ENCODE measurements at regions not wholly inside any gene's neighbourhood (a gene's known extent, or its start where the extent isn't known, plus 50 kb on each side); places are given as distances from the start of the nearest gene placed in this dataset.

GRCh38 chr3:135513106-135514059 lies 452.1 kb upstream of the PPP2R3A start:
- Histone ChIP-seq H3K27me3 (no peaks in the 10 kb centered on the region), H3K4me3 (no peak overlapping the region), H3K4me1 (no peaks in the 10 kb centered on the region), H3K9me3 (no peaks in the 10 kb centered on the region), H3K36me3 (no peaks in the 10 kb centered on the region), H3K27ac (no peak overlapping the region)
- TF ChIP-seq POLR2A (IDR thresholded peaks at IDR 0.05) (no peak), CTCF (IDR thresholded peaks at IDR 0.05) (no peak)
- no peak for DNase-seq
- intact Hi-C loops (cut with DNase I; ENCODE audit: low total_unique reads): no loop called here

- Histone ChIP-seq H3K27me3 (no peaks in the 10 kb centered on the region), H3K36me3 (no peaks in the 10 kb centered on the region), H3K4me3 (no peak overlapping the region), H3K27ac (no peak overlapping the region), H3K9me3 (no peaks in the 10 kb centered on the region), H3K4me1 (no peaks in the 10 kb centered on the region)
- DNase-seq: no peak
- no peak for TF ChIP-seq POLR2A (IDR thresholded peaks at IDR 0.05)
- TF ChIP-seq CTCF (IDR thresholded peaks at IDR 0.05): no peak
- intact Hi-C loops (cut with DNase I; ENCODE audit: low total_unique reads): no loop called here
Observed at GRCh38 chr3:135514060-135514448, 451.5 kb upstream of the PPP2R3A start.

DNA sequence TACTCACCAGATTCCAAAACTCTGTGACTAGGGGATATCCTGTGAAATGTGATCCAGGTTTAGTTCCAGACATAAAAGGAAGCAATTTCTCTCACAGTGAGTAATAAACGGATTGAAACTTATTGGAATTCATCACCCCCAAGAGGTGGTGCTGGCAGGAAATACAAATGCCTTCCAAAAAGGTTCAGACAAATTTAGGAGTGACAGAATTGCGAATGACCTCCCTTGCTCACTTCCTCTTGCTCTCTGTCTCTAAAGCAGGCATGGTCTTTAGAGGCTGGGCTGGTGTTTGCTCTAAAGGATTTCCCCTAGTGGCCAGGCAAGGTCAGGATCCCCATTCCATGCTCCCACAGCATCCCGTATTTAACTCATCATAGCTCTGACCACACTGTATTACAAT lies 449.4 kb upstream of the PPP2R3A start:
- no peak for TF ChIP-seq CTCF (IDR thresholded peaks at IDR 0.05)
- no peak for TF ChIP-seq POLR2A (IDR thresholded peaks at IDR 0.05)
- H3K9me3 ChIP-seq: no peaks in the 10 kb centered on the region
- no peaks in the 10 kb centered on the region for H3K36me3 ChIP-seq
- intact Hi-C loops (cut with DNase I; ENCODE audit: low total_unique reads): no loop called here
- H3K27me3 ChIP-seq: no peaks in the 10 kb centered on the region
- no peak overlapping the region for H3K27ac ChIP-seq
- no peak for DNase-seq
- no peaks in the 10 kb centered on the region for H3K4me1 ChIP-seq
- H3K4me3 ChIP-seq: no peak overlapping the region

DNA sequence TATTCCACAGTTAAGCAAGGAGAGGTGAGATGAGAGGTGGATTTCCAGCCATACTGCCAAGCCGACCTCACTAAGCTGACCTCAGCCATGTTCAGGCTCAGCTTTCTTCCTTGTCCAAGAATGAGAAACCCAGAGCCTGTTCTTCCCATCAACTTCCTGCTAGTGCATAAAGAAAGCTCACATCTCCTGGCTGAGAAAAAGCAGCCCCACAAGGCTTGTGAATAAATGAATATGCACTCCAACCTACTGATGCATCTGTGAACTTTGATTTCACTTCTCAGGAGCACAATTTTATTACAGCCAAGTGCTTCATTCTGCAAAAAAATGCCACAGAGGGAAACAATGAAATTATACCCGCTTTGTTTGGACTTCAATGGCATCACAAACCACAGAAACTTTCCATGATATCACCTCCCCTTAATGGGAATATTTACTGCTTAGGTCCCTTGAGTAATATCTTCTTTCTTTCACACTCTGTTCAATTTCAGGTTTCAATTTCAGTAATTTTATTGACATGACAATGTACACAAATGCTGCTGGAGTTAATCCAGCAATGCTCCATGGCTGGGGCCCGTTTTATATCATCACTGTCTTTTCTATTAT lies 437.0 kb upstream of the PPP2R3A start:
- TF ChIP-seq CTCF (IDR thresholded peaks at IDR 0.05) (no peak), POLR2A (IDR thresholded peaks at IDR 0.05) (no peak)
- DNase-seq: no peak
- intact Hi-C loops (cut with DNase I; ENCODE audit: low total_unique reads): no loop called here
- H3K36me3 ChIP-seq: no peaks in the 10 kb centered on the region
- no peak overlapping the region for H3K4me3 ChIP-seq
- H3K27me3 ChIP-seq: no peaks in the 10 kb centered on the region
- H3K27ac ChIP-seq: no peak overlapping the region
- no peaks in the 10 kb centered on the region for H3K4me1 ChIP-seq
- H3K9me3 ChIP-seq: no peaks in the 10 kb centered on the region

DNA sequence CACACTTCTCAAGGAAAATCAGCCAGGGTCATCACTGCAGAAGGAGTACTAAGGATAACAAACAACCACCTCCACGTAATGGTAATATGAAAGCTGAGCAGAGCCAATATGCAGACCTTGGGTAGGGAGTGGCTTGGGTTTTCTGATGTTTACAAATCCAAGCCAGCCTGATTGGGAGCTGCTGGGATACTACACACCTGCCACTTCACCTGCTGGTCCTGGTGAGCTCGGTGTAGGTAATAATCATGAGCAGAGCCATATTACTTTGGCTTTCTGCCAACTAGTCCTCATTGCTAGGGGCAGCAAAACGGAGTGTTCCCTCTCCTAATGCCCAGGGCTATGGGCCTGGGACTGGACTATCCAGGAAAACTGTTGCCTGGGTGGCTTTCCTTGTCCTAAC lies 433.5 kb upstream of the PPP2R3A start:
- Histone ChIP-seq H3K27me3 (no peaks in the 10 kb centered on the region), H3K4me1 (no peaks in the 10 kb centered on the region), H3K4me3 (no peak overlapping the region), H3K27ac (no peak overlapping the region), H3K9me3 (no peaks in the 10 kb centered on the region), H3K36me3 (no peaks in the 10 kb centered on the region)
- intact Hi-C loops (cut with DNase I; ENCODE audit: low total_unique reads): no loop called here
- no peak for TF ChIP-seq POLR2A (IDR thresholded peaks at IDR 0.05)
- no peak for TF ChIP-seq CTCF (IDR thresholded peaks at IDR 0.05)
- DNase-seq: no peak

All from uterus (tissue), 3 donors.